HG02840 (cell line): ENCODE measurements at regions not wholly inside any gene's neighbourhood (a gene's known extent, or its start where the extent isn't known, plus 50 kb on each side); places are given as distances from the start of the nearest gene placed in this dataset.
"Not testable (repeated sequence)": the region's sequence is repeated elsewhere in the genome, so short reads cannot be mapped to it uniquely, and the experiment has no call there.

Experiments used
- ATAC-seq: cut with Tn5 transposase; IDR thresholded peaks from one replicate; pipeline ENCODE4 v1.9.1; 2021; ENCODE audit warnings: mild to moderate bottlenecking, moderate library complexity, moderate number of reproducible peaks; ENCODE audit not compliant: unreplicated experiment, low FRiP score

GRCh38 chr20:12829170-12829569, 179.6 kb upstream of the SPTLC3 start:
- ATAC-seq = no peak

- no peak for ATAC-seq
These were observed 174.9 kb upstream of the SPTLC3 start for GRCh38 chr20:12833861-12834260.

GRCh38 chr20:12835999-12836398, 172.8 kb upstream of the SPTLC3 start:
- no peak for ATAC-seq

- ATAC-seq = no peak
These were observed 171.1 kb upstream of the SPTLC3 start for GRCh38 chr20:12837646-12838045.

- ATAC-seq = no peak
These were observed 170.4 kb upstream of the SPTLC3 start for GRCh38 chr20:12838261-12838866.

- ATAC-seq = no peak
These were observed 160.9 kb upstream of the SPTLC3 start for GRCh38 chr20:12847872-12848271.

- no peak for ATAC-seq
These were observed 159.4 kb upstream of the SPTLC3 start for GRCh38 chr20:12849225-12849910.

- not testable (repeated sequence) for ATAC-seq
These were observed 151.1 kb upstream of the SPTLC3 start for GRCh38 chr20:12857643-12858042.

- ATAC-seq = no peak
These were observed 148.0 kb upstream of the SPTLC3 start for GRCh38 chr20:12860619-12861247.

GRCh38 chr20:12869669-12870068, 139.1 kb upstream of the SPTLC3 start:
- ATAC-seq = no peak

- no peak for ATAC-seq
These were observed 138.2 kb upstream of the SPTLC3 start for GRCh38 chr20:12870588-12870987.

GRCh38 chr20:12874933-12875332, 133.8 kb upstream of the SPTLC3 start:
- ATAC-seq = no peak

GRCh38 chr20:12875510-12875909, 133.3 kb upstream of the SPTLC3 start:
- no peak for ATAC-seq

- no peak for ATAC-seq
These were observed 125.8 kb upstream of the SPTLC3 start for GRCh38 chr20:12882832-12883506.

- no peak for ATAC-seq
These were observed 125.3 kb upstream of the SPTLC3 start for GRCh38 chr20:12883507-12883885.

- ATAC-seq = no peak
These were observed 122.0 kb upstream of the SPTLC3 start for GRCh38 chr20:12886618-12887363.

GRCh38 chr20:12891643-12892042, 117.1 kb upstream of the SPTLC3 start:
- ATAC-seq = no peak

GRCh38 chr20:12893019-12893418, 115.8 kb upstream of the SPTLC3 start:
- ATAC-seq = no peak

- ATAC-seq = no peak
These were observed 115.1 kb upstream of the SPTLC3 start for GRCh38 chr20:12893653-12894052.

- ATAC-seq = no peak
These were observed 114.7 kb upstream of the SPTLC3 start for GRCh38 chr20:12894089-12894488.

- no peak for ATAC-seq
These were observed 112.6 kb upstream of the SPTLC3 start for GRCh38 chr20:12896180-12896579.
